ENCODE measurements at regions not wholly inside any gene's neighbourhood (a gene's known extent, or its start where the extent isn't known, plus 50 kb on each side); places are given as distances from the start of the nearest gene placed in this dataset.

- TF ChIP-seq, protein P1, sequence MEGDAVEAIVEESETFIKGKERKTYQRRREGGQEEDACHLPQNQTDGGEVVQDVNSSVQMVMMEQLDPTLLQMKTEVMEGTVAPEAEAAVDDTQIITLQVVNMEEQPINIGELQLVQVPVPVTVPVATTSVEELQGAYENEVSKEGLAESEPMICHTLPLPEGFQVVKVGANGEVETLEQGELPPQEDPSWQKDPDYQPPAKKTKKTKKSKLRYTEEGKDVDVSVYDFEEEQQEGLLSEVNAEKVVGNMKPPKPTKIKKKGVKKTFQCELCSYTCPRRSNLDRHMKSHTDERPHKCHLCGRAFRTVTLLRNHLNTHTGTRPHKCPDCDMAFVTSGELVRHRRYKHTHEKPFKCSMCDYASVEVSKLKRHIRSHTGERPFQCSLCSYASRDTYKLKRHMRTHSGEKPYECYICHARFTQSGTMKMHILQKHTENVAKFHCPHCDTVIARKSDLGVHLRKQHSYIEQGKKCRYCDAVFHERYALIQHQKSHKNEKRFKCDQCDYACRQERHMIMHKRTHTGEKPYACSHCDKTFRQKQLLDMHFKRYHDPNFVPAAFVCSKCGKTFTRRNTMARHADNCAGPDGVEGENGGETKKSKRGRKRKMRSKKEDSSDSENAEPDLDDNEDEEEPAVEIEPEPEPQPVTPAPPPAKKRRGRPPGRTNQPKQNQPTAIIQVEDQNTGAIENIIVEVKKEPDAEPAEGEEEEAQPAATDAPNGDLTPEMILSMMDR (IDR thresholded peaks at IDR 0.05): no peak
- TF ChIP-seq POLR2A (IDR thresholded peaks at IDR 0.05): no peak
Measured at GRCh38 chr3:34475851-34476250, 677.4 kb downstream of the PDCD6IP start.
